ENCODE measurements at regions not wholly inside any gene's neighbourhood (a gene's known extent, or its start where the extent isn't known, plus 50 kb on each side); places are given as distances from the start of the nearest gene placed in this dataset.

- H2AFZ ChIP-seq (ENCODE audit: low read depth, low read length), result peak overlapping the region; percentile 40
- CTCF ChIA-PET, result interaction anchor here (1.7 to 3.1 kb wide), 2 partner anchors 8 to 116 kb away, joined by 3 to 11 read pairs; no protein-coding TSS in a partner anchor
Measured at GRCh38 chr3:27565201-27565852, 81.1 kb upstream of the SLC4A7 start.

DNA sequence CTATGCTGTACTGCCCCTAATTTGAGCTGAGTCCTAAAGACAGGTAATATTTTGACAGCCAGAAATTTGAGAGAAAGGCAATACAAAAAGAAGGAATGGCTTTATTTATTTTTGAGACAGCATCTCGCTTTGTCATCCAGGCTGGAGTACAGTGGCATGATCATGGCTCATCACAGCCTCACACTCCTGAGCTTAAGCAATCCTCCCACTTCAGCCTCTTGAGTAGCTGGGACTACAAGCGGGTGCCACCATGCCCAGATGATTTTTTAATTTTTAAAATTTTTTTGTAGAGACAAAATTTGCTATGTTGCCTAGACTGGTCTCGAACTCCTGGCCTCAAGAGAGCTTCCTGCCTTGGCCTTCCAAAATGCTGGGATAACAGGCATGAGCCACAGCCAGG lies 77.4 kb upstream of the SLC4A7 start:
- CTCF ChIA-PET, result interaction anchor here (2.4 kb wide), 1 partner anchor 119 kb away, joined by 13 read pairs; no protein-coding TSS in a partner anchor
- POLR2A ChIA-PET, result no interaction called here
- Histone ChIP-seq H3K36me3 (ENCODE audit: control insufficient read depth in 2 of 2, extremely low read depth in 1 of 2, insufficient read depth in 2 of 2, low read length in 2 of 2) (no peaks in the 10 kb centered on the region), H3K79me2 (ENCODE audit: control insufficient read depth, insufficient read depth, low read length) (no peaks in the 10 kb centered on the region), H3K4me1 (ENCODE audit: control insufficient read depth, extremely low read depth, insufficient read depth, low read length) (peaks cover 23% of the 10 kb centered on the region), H3K9me1 (replicated peaks; ENCODE audit: control insufficient read depth, extremely low read depth, insufficient read depth, low read length) (no peaks in the 10 kb centered on the region), H4K20me1 (replicated peaks; ENCODE audit: control insufficient read depth, extremely low read depth, insufficient read depth, low read length) (no peaks in the 10 kb centered on the region), H3K27ac (ENCODE audit: insufficient read depth, low read depth, low read length) (no peak overlapping the region), H3K4me2 (ENCODE audit: insufficient read depth, low read length) (no peak overlapping the region), H3K27me3 (ENCODE audit: control insufficient read depth in 2 of 2, insufficient read depth in 2 of 2, low read length in 2 of 2) (no peaks in the 10 kb centered on the region), H2AFZ (ENCODE audit: low read depth, low read length) (no peak overlapping the region), H3K9ac (replicated peaks; ENCODE audit: extremely low read depth, insufficient read depth, low read length) (no peak overlapping the region), H3K4me3 (replicated peaks in 1 of 3; ENCODE audit: insufficient read depth in 1 of 3, low read depth in 1 of 3, low read length in 3 of 3) (no peak overlapping the region), H3K9me3 (replicated peaks; ENCODE audit: control insufficient read depth, insufficient read depth, low read length) (no peaks in the 10 kb centered on the region)
- BruUV-seq (replicated peaks), result no TSS peak
- TF ChIP-seq FOS (IDR thresholded peaks at IDR 0.05; ENCODE audit: borderline replicate concordance, insufficient read depth, low read length) (no peak), CTCF (IDR thresholded peaks at IDR 0.05; ENCODE audit: extremely low read depth in 1 of 2, insufficient read depth in 1 of 2, low read depth in 1 of 2, low read length in 2 of 2) (no peak), POLR2A (IDR thresholded peaks at IDR 0.05; ENCODE audit: low read depth, low read length) (no peak), JUN (IDR thresholded peaks at IDR 0.05; ENCODE audit: borderline replicate concordance, insufficient read depth, insufficient read length, low read depth) (no peak), GATA2 (IDR thresholded peaks at IDR 0.05; ENCODE audit: insufficient read depth, insufficient read length, low read depth, low read length) (no peak), EZH2 (IDR thresholded peaks at IDR 0.05; ENCODE audit: borderline replicate concordance, low read depth, low read length, severe bottlenecking) (no peak), MYC (IDR thresholded peaks at IDR 0.05; ENCODE audit: low read depth, low read length) (no peak), POLR2AphosphoS5 (IDR thresholded peaks at IDR 0.05; ENCODE audit: insufficient read depth, low read depth, low read length) (no peak)
- TF ChIP-seq, protein P1, sequence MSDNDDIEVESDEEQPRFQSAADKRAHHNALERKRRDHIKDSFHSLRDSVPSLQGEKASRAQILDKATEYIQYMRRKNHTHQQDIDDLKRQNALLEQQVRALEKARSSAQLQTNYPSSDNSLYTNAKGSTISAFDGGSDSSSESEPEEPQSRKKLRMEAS (IDR thresholded peaks at IDR 0.05; ENCODE audit: insufficient read depth, insufficient read length), result no peak
- intact Hi-C loops (cut with micrococcal nuclease), result no loop called here
- dilution Hi-C loops (cut with MboI; ENCODE audit: extremely low pct_ligation_motif_present, low sequenced_read_pairs), result no loop called here
- no peak for DNase-seq (ENCODE audit: low read depth, low spot score)
- FAIRE-seq, result no peak

More at GRCh38 chr3:27565201-27565852, 81.1 kb upstream of the SLC4A7 start:
- Histone ChIP-seq H4K20me1 (replicated peaks; ENCODE audit: control insufficient read depth, extremely low read depth, insufficient read depth, low read length) (no peaks in the 10 kb centered on the region), H3K9me1 (replicated peaks; ENCODE audit: control insufficient read depth, extremely low read depth, insufficient read depth, low read length) (no peaks in the 10 kb centered on the region), H3K27ac (ENCODE audit: insufficient read depth, low read depth, low read length) (no peak overlapping the region), H3K9me3 (replicated peaks; ENCODE audit: control insufficient read depth, insufficient read depth, low read length) (no peaks in the 10 kb centered on the region), H3K4me1 (ENCODE audit: control insufficient read depth, extremely low read depth, insufficient read depth, low read length) (peaks cover 6% of the 10 kb centered on the region), H3K9ac (replicated peaks; ENCODE audit: extremely low read depth, insufficient read depth, low read length) (no peak overlapping the region), H3K4me3 (replicated peaks in 1 of 3; ENCODE audit: insufficient read depth in 1 of 3, low read depth in 1 of 3, low read length in 3 of 3) (no peak overlapping the region), H3K36me3 (ENCODE audit: control insufficient read depth in 2 of 2, extremely low read depth in 1 of 2, insufficient read depth in 2 of 2, low read length in 2 of 2) (no peaks in the 10 kb centered on the region), H3K27me3 (ENCODE audit: control insufficient read depth in 2 of 2, insufficient read depth in 2 of 2, low read length in 2 of 2) (no peaks in the 10 kb centered on the region), H3K79me2 (ENCODE audit: control insufficient read depth, insufficient read depth, low read length) (no peaks in the 10 kb centered on the region), H3K4me2 (ENCODE audit: insufficient read depth, low read length) (no peak overlapping the region)
- BruUV-seq (replicated peaks), result no TSS peak
- POLR2A ChIA-PET, result no interaction called here
- FAIRE-seq (peak; percentile 73), DNase-seq (ENCODE audit: low read depth, low spot score) (no peak)
- dilution Hi-C loops (cut with MboI; ENCODE audit: extremely low pct_ligation_motif_present, low sequenced_read_pairs), result no loop called here
- TF ChIP-seq EZH2 (IDR thresholded peaks at IDR 0.05; ENCODE audit: borderline replicate concordance, low read depth, low read length, severe bottlenecking), result no peak
- no peak for TF ChIP-seq POLR2AphosphoS5 (IDR thresholded peaks at IDR 0.05; ENCODE audit: insufficient read depth, low read depth, low read length)
- intact Hi-C loops (cut with micrococcal nuclease), result no loop called here

Measured in endothelial cell of umbilical vein (primary cell).